Neural cell (in vitro differentiated cells): ENCODE measurements at regions not wholly inside any gene's neighbourhood (a gene's known extent, or its start where the extent isn't known, plus 50 kb on each side); places are given as distances from the start of the nearest gene placed in this dataset.

Source experiments
- H2AFZ ChIP-seq: fragments of 200-600, 300-800 bp; sonication (generic), shearing (Covaris generic); 2 replicates; pipeline ENCODE4 v1.6.0; 2014; ENCODE audit warnings: low read depth, mild to moderate bottlenecking, antibody characterized with exemption, low read length, moderate library complexity
- H3F3A ChIP-seq: fragments of 200-600 bp; shearing (Covaris generic); 2 replicates; pipeline ENCODE4 v1.6.1; 2016; ENCODE audit warnings: mild to moderate bottlenecking, moderate library complexity, mixed read lengths, antibody characterized with exemption, low read length; ENCODE audit not compliant: insufficient read depth, poor library complexity, severe bottlenecking
- H3K27ac ChIP-seq: fragments of 200-600, 300-800 bp; sonication (generic), shearing (Covaris generic); 2 replicates; pipeline ENCODE4 v1.5.1; 2014; ENCODE audit warnings: mild to moderate bottlenecking, low read length, moderate library complexity
- H3K27me3 ChIP-seq: fragments of 300-800, 200-600 bp; sonication (generic), shearing (Covaris generic); 2 replicates; pipeline ENCODE4 v1.6.0; 2014; ENCODE audit warnings: mild to moderate bottlenecking, low read depth, low read length, moderate library complexity; ENCODE audit not compliant: insufficient read depth
- H3K36me3 ChIP-seq: fragments of 300-800, 200-600 bp; sonication (generic), shearing (Covaris generic); 2 replicates; pipeline ENCODE4 v1.5.1; 2014; ENCODE audit warnings: mild to moderate bottlenecking, antibody characterized with exemption, low read length, moderate library complexity; ENCODE audit not compliant: insufficient read depth
- H3K4me2 ChIP-seq: fragments of 300-800, 200-600 bp; sonication (generic), shearing (Covaris generic); 2 replicates; pipeline ENCODE4 v1.6.0; 2014; ENCODE audit warnings: mild to moderate bottlenecking, low read length
- H3K4me3 ChIP-seq: fragments of 300-800, 200-600 bp; sonication (generic), shearing (Covaris generic); 2 replicates; pipeline ENCODE4 v1.5.1; 2014; ENCODE audit warnings: mild to moderate bottlenecking, low read length, moderate library complexity
- H3K79me2 ChIP-seq: fragments of 200-600 bp; shearing (Covaris generic); replicated peaks from 2 replicates; pipeline ENCODE4 v1.6.0; 2014; ENCODE audit warnings: mild to moderate bottlenecking, low read length, moderate library complexity; ENCODE audit not compliant: insufficient read depth
- H3K9ac ChIP-seq: fragments of 300-800, 200-600 bp; sonication (generic), shearing (Covaris generic); 2 replicates; pipeline ENCODE4 v1.6.1; 2016; ENCODE audit warnings: mild to moderate bottlenecking, low read length, mixed read lengths
- H3K9me2 ChIP-seq: fragments of 200-600 bp; shearing (Covaris generic); 2 replicates; pipeline ENCODE4 v1.6.1; 2016; ENCODE audit warnings: mild to moderate bottlenecking, low read length, mixed read lengths; ENCODE audit not compliant: insufficient read depth
- H3K9me3 ChIP-seq: fragments of 200-600, 300-800 bp; sonication (generic), shearing (Covaris generic); 2 replicates; pipeline ENCODE4 v1.6.1; 2016; ENCODE audit warnings: mild to moderate bottlenecking, mixed run types, low read length, moderate library complexity, mixed read lengths
- H4K20me1 ChIP-seq: fragments of 200-600 bp; shearing (Covaris generic); 2 replicates; pipeline ENCODE4 v1.6.1; 2016; ENCODE audit warnings: mild to moderate bottlenecking, mixed run types; ENCODE audit not compliant: insufficient read depth
- CTCF ChIP-seq: fragments of 450-650 bp; IDR thresholded peaks from 2 replicates; pipeline ENCODE4 v1.5.1; 2014; ENCODE audit warnings: antibody characterized with exemption, mild to moderate bottlenecking, moderate library complexity; ENCODE audit not compliant: poor library complexity, severe bottlenecking
- EP300 ChIP-seq: fragments of 450-650 bp; conservative IDR thresholded peaks from 2 replicates; pipeline ENCODE4 v1.6.1; 2014; ENCODE audit warnings: antibody characterized with exemption, mild to moderate bottlenecking, moderate library complexity; ENCODE audit not compliant: poor library complexity, severe bottlenecking
- EZH2 ChIP-seq: fragments of 200-600, 300-800 bp; shearing (Covaris generic), sonication (generic); IDR thresholded peaks from 2 replicates; pipeline ENCODE4 v1.6.1; 2014; ENCODE audit warnings: antibody characterized with exemption, low read length, borderline replicate concordance, mild to moderate bottlenecking; ENCODE audit not compliant: insufficient read depth, poor library complexity, severe bottlenecking
- MXI1 ChIP-seq: fragments of 450-650 bp; conservative IDR thresholded peaks from 2 replicates; pipeline ENCODE4 v1.6.1; 2014; ENCODE audit warnings: antibody characterized with exemption, mild to moderate bottlenecking; ENCODE audit not compliant: poor library complexity, severe bottlenecking
- POLR2AphosphoS5 ChIP-seq: IDR thresholded peaks from 2 replicates; pipeline ENCODE4 v1.6.1; 2012
- RAD21 ChIP-seq: fragments of 450-650 bp; conservative IDR thresholded peaks from 2 replicates; pipeline ENCODE4 v1.6.1; 2014; ENCODE audit warnings: antibody characterized with exemption, mild to moderate bottlenecking, moderate library complexity
- REST ChIP-seq: IDR thresholded peaks from 2 replicates; pipeline ENCODE4 v1.6.1; 2012; ENCODE audit warnings: borderline replicate concordance
- SMC3 ChIP-seq: fragments of 450-650 bp; conservative IDR thresholded peaks from 2 replicates; pipeline ENCODE4 v1.6.1; 2014; ENCODE audit warnings: antibody characterized with exemption, mild to moderate bottlenecking, moderate library complexity; ENCODE audit not compliant: poor library complexity
- TAF1 ChIP-seq: IDR thresholded peaks from 2 replicates; pipeline ENCODE4 v1.6.1; 2012; ENCODE audit warnings: low read depth

- H4K20me1 ChIP-seq = no peaks in the 10 kb centered on the region
- H3K9me2 ChIP-seq = no peaks in the 10 kb centered on the region
- no peak for TF ChIP-seq EP300
- no peak for TF ChIP-seq SMC3
- no peak overlapping the region for H3K27ac ChIP-seq
- H3K9me3 ChIP-seq = no peaks in the 10 kb centered on the region
- H3K27me3 ChIP-seq = no peaks in the 10 kb centered on the region
- peaks cover 3% of the 10 kb centered on the region for H3F3A ChIP-seq
- no peak overlapping the region for H3K4me3 ChIP-seq
- H2AFZ ChIP-seq = no peak overlapping the region
- H3K79me2 ChIP-seq = no peaks in the 10 kb centered on the region
- no peak overlapping the region for H3K9ac ChIP-seq
- no peaks in the 10 kb centered on the region for H3K36me3 ChIP-seq
- H3K4me2 ChIP-seq = no peak overlapping the region
These were observed 670.3 kb downstream of the KCTD8 start for GRCh38 chr4:43778187-43778915.

- Histone ChIP-seq H3K9me2 (no peaks in the 10 kb centered on the region), H3K27me3 (no peaks in the 10 kb centered on the region), H3K4me2 (no peak overlapping the region), H3K36me3 (no peaks in the 10 kb centered on the region), H3K4me3 (no peak overlapping the region), H4K20me1 (no peaks in the 10 kb centered on the region), H3K9me3 (no peaks in the 10 kb centered on the region), H3F3A (peaks cover 3% of the 10 kb centered on the region), H2AFZ (no peak overlapping the region), H3K9ac (no peak overlapping the region), H3K79me2 (no peaks in the 10 kb centered on the region), H3K27ac (no peak overlapping the region)
- TF ChIP-seq CTCF (no peak), SMC3 (no peak), EP300 (no peak), MXI1 (no peak), POLR2AphosphoS5 (no peak), REST (no peak), RAD21 (no peak), EZH2 (no peak), TAF1 (no peak)
These were observed 667.5 kb downstream of the KCTD8 start for GRCh38 chr4:43781125-43781524.
